Cardiac fibroblast (primary cell): ENCODE measurements at regions not wholly inside any gene's neighbourhood (a gene's known extent, or its start where the extent isn't known, plus 50 kb on each side); places are given as distances from the start of the nearest gene placed in this dataset.

Experiments
- DNase-seq, 2 donors: peaks; one replicate each; pipeline versions ENCODE4 v3.0.0 to v3.0.0-alpha.2; 2010; ENCODE audit warnings: low read depth in 2 of 2
- H3K4me3 ChIP-seq, 2 donors: replicated peaks in 1 of 2; 1 replicate in 1 of 2; 2 replicates in 1 of 2; pipeline ENCODE4 v1.5.1; 2011; ENCODE audit warnings: low read depth in 2 of 2, low read length in 2 of 2, mild to moderate bottlenecking in 2 of 2, moderate library complexity in 1 of 2
- TF ChIP-seq, protein P1 (sequence below): IDR thresholded peaks from one replicate; pipeline ENCODE4 v1.5.1; 2011; ENCODE audit warnings: low read depth, mild to moderate bottlenecking, low read length, inconsistent platforms

- DNase-seq: no peak
- TF ChIP-seq, protein P1, sequence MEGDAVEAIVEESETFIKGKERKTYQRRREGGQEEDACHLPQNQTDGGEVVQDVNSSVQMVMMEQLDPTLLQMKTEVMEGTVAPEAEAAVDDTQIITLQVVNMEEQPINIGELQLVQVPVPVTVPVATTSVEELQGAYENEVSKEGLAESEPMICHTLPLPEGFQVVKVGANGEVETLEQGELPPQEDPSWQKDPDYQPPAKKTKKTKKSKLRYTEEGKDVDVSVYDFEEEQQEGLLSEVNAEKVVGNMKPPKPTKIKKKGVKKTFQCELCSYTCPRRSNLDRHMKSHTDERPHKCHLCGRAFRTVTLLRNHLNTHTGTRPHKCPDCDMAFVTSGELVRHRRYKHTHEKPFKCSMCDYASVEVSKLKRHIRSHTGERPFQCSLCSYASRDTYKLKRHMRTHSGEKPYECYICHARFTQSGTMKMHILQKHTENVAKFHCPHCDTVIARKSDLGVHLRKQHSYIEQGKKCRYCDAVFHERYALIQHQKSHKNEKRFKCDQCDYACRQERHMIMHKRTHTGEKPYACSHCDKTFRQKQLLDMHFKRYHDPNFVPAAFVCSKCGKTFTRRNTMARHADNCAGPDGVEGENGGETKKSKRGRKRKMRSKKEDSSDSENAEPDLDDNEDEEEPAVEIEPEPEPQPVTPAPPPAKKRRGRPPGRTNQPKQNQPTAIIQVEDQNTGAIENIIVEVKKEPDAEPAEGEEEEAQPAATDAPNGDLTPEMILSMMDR: no peak
- no peak overlapping the region for H3K4me3 ChIP-seq
These were observed 377.7 kb downstream of the PRR16 start for GRCh38 chr5:120841830-120842229.

DNA sequence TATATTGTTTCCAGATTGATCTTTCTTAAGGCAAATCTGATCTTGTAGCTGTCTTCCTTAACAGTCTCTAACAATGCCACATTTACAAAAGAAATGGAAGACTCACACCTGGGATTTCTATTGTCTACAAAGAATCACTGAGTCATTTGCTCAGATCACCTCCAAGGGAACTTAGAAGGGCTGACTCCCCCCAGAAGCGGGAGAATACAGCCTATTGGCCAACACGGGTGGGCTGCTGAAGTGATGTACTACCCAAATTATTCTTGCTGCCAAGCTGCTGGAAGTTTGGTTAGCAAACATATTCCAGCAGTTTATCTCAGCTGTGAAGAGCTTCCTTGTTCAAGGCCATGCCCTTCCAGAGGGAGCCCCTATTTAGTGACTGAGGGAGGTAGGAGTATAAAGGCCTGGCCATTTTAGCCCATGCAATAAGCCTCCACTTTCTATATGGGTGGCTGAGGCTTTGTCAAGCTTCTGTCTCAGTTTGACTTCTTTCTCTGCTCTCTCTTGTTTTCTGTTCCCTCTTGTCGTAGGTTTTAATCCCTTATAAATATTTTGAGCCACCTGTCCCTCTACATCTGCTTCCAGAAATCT is 379.4 kb downstream of the PRR16 start:
- TF ChIP-seq, protein P1: no peak
- DNase-seq: no peak
- no peak overlapping the region for H3K4me3 ChIP-seq

- DNase-seq: no peak
- H3K4me3 ChIP-seq: no peak overlapping the region
- TF ChIP-seq, protein P1: no peak
These were observed 384.8 kb downstream of the PRR16 start for GRCh38 chr5:120848883-120849282.

DNA sequence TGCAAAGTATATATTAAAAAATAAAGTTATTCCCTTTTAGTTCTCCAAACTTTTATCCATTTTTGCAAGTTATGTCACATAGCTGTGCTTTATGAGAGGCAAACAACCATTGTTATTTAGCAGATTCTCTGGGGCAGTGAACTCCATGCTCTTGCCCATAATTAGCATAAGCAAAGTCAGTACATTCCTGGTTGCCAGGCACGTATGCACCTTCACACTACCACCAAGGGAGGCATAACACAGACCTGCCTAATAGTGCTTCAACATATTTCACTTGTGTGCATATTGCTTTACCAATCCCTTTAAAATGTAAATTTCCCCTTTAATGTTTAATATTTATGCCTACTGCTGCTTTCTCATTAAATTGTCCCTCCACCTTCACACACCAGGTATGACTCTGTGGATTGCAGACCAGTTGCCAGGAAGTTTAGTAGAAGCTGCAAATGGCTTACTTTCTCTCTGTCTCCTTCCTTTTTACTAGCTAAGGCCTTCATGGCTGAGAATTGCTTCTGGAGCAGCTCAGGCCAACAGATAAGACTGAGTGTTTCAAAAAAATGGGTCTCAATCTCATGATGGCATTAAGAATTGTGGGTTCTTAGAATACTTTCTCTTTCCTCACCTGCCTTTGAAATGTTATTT is 388.2 kb downstream of the PRR16 start:
- no peak for DNase-seq
- H3K4me3 ChIP-seq: no peak overlapping the region
- TF ChIP-seq, protein P1: no peak

- H3K4me3 ChIP-seq: no peak overlapping the region
- TF ChIP-seq, protein P1: no peak
- no peak for DNase-seq
These were observed 402.9 kb downstream of the PRR16 start for GRCh38 chr5:120866997-120867396.

DNA sequence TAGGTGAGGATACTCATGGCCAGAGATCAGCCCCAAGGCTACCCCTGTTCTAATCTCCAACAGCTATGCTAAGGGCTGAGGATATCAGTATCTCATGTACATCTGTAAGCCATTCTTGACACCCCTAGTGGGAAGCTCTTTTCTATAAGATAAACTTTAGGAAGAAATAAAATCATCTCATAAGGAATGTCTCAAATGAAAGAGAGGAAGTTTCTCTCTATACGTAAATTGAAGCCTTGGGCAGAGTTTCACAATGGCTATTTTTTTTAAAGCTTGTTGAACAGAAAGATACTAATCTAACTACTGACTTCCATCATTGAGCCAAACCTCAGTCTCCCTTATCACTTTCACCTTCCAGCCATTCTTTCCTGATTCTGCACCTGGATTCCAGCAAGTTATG is 405.7 kb downstream of the PRR16 start:
- TF ChIP-seq, protein P1: no peak
- no peak overlapping the region for H3K4me3 ChIP-seq
- DNase-seq: no peak
